Activated naive CD8-positive, alpha-beta T cell treated with anti-CD3 and anti-CD28 coated beads for 36 hours (primary cell): ENCODE measurements at regions not wholly inside any gene's neighbourhood (a gene's known extent, or its start where the extent isn't known, plus 50 kb on each side); places are given as distances from the start of the nearest gene placed in this dataset.

ENCODE experiments used
- DNase-seq: peaks from one replicate; pipeline ENCODE4 v3.0.0; 2021
- H3K27ac Mint-ChIP-seq: one replicate; pipeline ENCODE4 v1.8.0; 2022; ENCODE audit warnings: mild to moderate bottlenecking, moderate library complexity, mixed read lengths
- H3K27me3 Mint-ChIP-seq: one replicate; pipeline ENCODE4 v1.8.0; 2022; ENCODE audit warnings: mild to moderate bottlenecking, mixed read lengths
- H3K36me3 Mint-ChIP-seq: one replicate; pipeline ENCODE4 v1.8.0; 2021; ENCODE audit warnings: mild to moderate bottlenecking, mixed read lengths
- H3K4me1 Mint-ChIP-seq: one replicate; pipeline ENCODE4 v1.8.0; 2021; ENCODE audit warnings: mixed read lengths
- H3K4me3 Mint-ChIP-seq: one replicate; pipeline ENCODE4 v1.8.0; 2022; ENCODE audit warnings: mild to moderate bottlenecking, moderate library complexity, mixed read lengths
- H3K9me3 Mint-ChIP-seq: one replicate; pipeline ENCODE4 v1.8.0; 2022; ENCODE audit warnings: mixed read lengths

DNA sequence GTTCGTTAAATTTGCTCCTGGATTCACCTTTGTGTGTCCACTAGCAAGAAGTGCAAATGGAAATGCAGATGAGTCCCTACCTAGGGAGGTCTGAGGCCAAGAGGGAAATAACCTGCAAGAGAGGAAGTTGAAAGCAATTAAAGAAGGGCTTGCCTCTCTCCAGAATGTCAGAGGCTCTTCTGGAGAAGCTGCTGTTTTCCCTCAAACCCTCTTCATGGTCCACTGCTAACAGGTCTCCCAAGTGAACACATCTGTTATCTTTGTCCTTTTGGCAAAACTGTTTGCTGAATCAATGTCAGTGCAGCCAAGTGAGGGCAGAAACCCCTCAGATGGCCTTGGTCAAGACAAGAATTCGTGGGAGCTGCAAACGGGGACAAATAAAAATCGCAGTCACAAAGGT, 177.3 kb upstream of the PLXNA2 start:
- DNase-seq, result no peak
- Mint-ChIP-seq H3K4me1 (peaks cover 2% of the 10 kb centered on the region), H3K4me3 (no peak overlapping the region), H3K27me3 (peaks cover 6% of the 10 kb centered on the region), H3K36me3 (no peaks in the 10 kb centered on the region), H3K9me3 (no peaks in the 10 kb centered on the region), H3K27ac (no peak overlapping the region)

- DNase-seq, result no peak
- H3K4me3 Mint-ChIP-seq, result no peak overlapping the region
- H3K27me3 Mint-ChIP-seq, result peaks cover 4% of the 10 kb centered on the region
- H3K4me1 Mint-ChIP-seq, result peaks cover 2% of the 10 kb centered on the region
- no peak overlapping the region for H3K27ac Mint-ChIP-seq
- no peaks in the 10 kb centered on the region for H3K9me3 Mint-ChIP-seq
- H3K36me3 Mint-ChIP-seq, result no peaks in the 10 kb centered on the region
These were observed 179.3 kb upstream of the PLXNA2 start for GRCh38 chr1:208423526-208423925.

GRCh38 chr1:208425096-208425495, 180.9 kb upstream of the PLXNA2 start:
- H3K9me3 Mint-ChIP-seq, result no peaks in the 10 kb centered on the region
- no peaks in the 10 kb centered on the region for H3K36me3 Mint-ChIP-seq
- DNase-seq, result no peak
- H3K27ac Mint-ChIP-seq, result no peak overlapping the region
- H3K4me1 Mint-ChIP-seq, result no peaks in the 10 kb centered on the region
- H3K4me3 Mint-ChIP-seq, result no peak overlapping the region
- peaks cover 4% of the 10 kb centered on the region for H3K27me3 Mint-ChIP-seq

DNA sequence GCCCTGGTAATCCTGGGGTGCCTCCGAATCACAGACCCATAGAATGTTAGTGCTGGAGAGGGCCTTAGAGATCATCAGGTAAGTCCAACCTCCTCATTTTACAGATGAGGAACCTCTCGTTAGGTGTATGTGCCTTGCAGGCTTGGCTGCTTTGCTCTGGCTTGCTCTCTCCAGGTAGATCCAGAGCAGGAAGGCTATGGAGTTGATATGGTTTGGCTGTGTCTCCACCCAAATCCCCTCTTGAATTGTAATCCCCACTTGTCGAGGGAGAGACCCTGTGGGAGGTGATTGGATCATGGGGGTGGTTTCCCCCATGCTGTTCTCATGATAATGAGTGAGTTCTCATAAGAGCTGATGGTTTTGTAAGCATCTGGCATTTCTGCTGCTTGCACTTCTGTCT, 186.0 kb upstream of the PLXNA2 start:
- Mint-ChIP-seq H3K36me3 (no peaks in the 10 kb centered on the region), H3K4me3 (no peak overlapping the region), H3K4me1 (no peaks in the 10 kb centered on the region), H3K27ac (no peak overlapping the region), H3K9me3 (no peaks in the 10 kb centered on the region), H3K27me3 (no peaks in the 10 kb centered on the region)
- DNase-seq, result no peak

- Mint-ChIP-seq H3K4me1 (no peaks in the 10 kb centered on the region), H3K4me3 (no peak overlapping the region), H3K27me3 (no peaks in the 10 kb centered on the region), H3K36me3 (no peaks in the 10 kb centered on the region), H3K27ac (no peak overlapping the region), H3K9me3 (no peaks in the 10 kb centered on the region)
- DNase-seq, result no peak
These were observed 187.5 kb upstream of the PLXNA2 start for GRCh38 chr1:208431721-208432120.

DNA sequence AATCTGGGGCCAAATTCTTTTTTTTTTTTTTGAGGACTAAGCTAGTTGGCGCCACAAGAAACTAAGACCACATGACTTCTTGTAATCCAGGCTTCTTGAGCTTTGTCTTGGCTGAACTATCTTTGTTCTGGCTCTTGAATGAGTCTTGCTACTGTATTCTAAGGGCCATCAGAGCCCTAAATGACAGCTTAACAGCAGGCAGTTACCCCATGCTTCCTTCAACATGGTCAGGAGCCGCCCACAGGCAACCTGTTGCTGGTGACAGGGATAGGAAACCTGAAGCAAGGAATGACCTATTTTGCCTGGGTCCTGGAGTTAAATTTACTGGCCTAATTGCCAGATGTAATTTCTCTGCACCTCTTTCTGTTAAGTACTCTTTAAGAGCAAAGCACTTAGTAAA, 188.2 kb upstream of the PLXNA2 start:
- H3K27me3 Mint-ChIP-seq, result no peaks in the 10 kb centered on the region
- no peak overlapping the region for H3K4me3 Mint-ChIP-seq
- no peaks in the 10 kb centered on the region for H3K4me1 Mint-ChIP-seq
- no peak overlapping the region for H3K27ac Mint-ChIP-seq
- DNase-seq, result no peak
- no peaks in the 10 kb centered on the region for H3K36me3 Mint-ChIP-seq
- H3K9me3 Mint-ChIP-seq, result no peaks in the 10 kb centered on the region

- Mint-ChIP-seq H3K9me3 (no peaks in the 10 kb centered on the region), H3K4me1 (no peaks in the 10 kb centered on the region), H3K27me3 (no peaks in the 10 kb centered on the region), H3K4me3 (no peak overlapping the region), H3K27ac (no peak overlapping the region), H3K36me3 (no peaks in the 10 kb centered on the region)
- no peak for DNase-seq
These were observed 188.9 kb upstream of the PLXNA2 start for GRCh38 chr1:208433086-208433485.

- no peaks in the 10 kb centered on the region for H3K4me1 Mint-ChIP-seq
- H3K4me3 Mint-ChIP-seq, result no peak overlapping the region
- H3K27ac Mint-ChIP-seq, result no peak overlapping the region
- peaks cover under 1% of the 10 kb centered on the region for H3K27me3 Mint-ChIP-seq
- H3K36me3 Mint-ChIP-seq, result no peaks in the 10 kb centered on the region
- no peak for DNase-seq
- no peaks in the 10 kb centered on the region for H3K9me3 Mint-ChIP-seq
These were observed 189.8 kb upstream of the PLXNA2 start for GRCh38 chr1:208433971-208434370.

DNA sequence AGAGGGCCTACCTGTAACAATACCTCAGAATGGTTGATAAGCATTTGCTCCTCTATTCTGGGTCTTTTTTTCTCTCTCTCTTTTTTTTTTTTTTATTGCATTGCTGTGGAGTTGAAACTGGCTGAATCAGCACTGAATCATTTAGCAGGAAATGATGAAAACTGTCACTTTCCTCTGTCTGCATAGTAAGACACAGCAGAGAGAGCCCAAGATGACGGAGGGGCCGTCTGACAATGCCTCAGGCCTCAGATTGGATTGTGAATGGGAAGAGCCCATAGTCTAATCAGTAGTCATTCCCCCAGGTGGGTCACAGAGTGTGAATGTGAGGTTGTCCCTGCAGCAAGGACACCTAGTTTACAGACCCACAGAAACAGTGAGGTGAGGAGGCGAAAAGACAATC, 193.2 kb upstream of the PLXNA2 start:
- H3K27ac Mint-ChIP-seq, result no peak overlapping the region
- H3K4me3 Mint-ChIP-seq, result no peak overlapping the region
- H3K36me3 Mint-ChIP-seq, result no peaks in the 10 kb centered on the region
- H3K4me1 Mint-ChIP-seq, result no peaks in the 10 kb centered on the region
- peaks cover 12% of the 10 kb centered on the region for H3K9me3 Mint-ChIP-seq
- H3K27me3 Mint-ChIP-seq, result peaks cover 4% of the 10 kb centered on the region
- no peak for DNase-seq

- H3K9me3 Mint-ChIP-seq, result peaks cover 17% of the 10 kb centered on the region
- no peaks in the 10 kb centered on the region for H3K36me3 Mint-ChIP-seq
- peaks cover 4% of the 10 kb centered on the region for H3K27me3 Mint-ChIP-seq
- H3K27ac Mint-ChIP-seq, result no peak overlapping the region
- H3K4me1 Mint-ChIP-seq, result no peaks in the 10 kb centered on the region
- DNase-seq, result no peak
- no peak overlapping the region for H3K4me3 Mint-ChIP-seq
These were observed 194.0 kb upstream of the PLXNA2 start for GRCh38 chr1:208438112-208438699.

- no peak overlapping the region for H3K4me3 Mint-ChIP-seq
- no peaks in the 10 kb centered on the region for H3K36me3 Mint-ChIP-seq
- no peaks in the 10 kb centered on the region for H3K4me1 Mint-ChIP-seq
- H3K27me3 Mint-ChIP-seq, result peaks cover 35% of the 10 kb centered on the region
- no peak for DNase-seq
- no peak overlapping the region for H3K27ac Mint-ChIP-seq
- H3K9me3 Mint-ChIP-seq, result peaks cover 24% of the 10 kb centered on the region
These were observed 201.6 kb upstream of the PLXNA2 start for GRCh38 chr1:208445758-208446203.

GRCh38 chr1:208446271-208446691, 202.1 kb upstream of the PLXNA2 start:
- H3K27ac Mint-ChIP-seq, result no peak overlapping the region
- no peaks in the 10 kb centered on the region for H3K4me1 Mint-ChIP-seq
- H3K27me3 Mint-ChIP-seq, result peaks cover 36% of the 10 kb centered on the region
- no peak for DNase-seq
- no peaks in the 10 kb centered on the region for H3K36me3 Mint-ChIP-seq
- H3K9me3 Mint-ChIP-seq, result peaks cover 19% of the 10 kb centered on the region
- H3K4me3 Mint-ChIP-seq, result no peak overlapping the region

DNA sequence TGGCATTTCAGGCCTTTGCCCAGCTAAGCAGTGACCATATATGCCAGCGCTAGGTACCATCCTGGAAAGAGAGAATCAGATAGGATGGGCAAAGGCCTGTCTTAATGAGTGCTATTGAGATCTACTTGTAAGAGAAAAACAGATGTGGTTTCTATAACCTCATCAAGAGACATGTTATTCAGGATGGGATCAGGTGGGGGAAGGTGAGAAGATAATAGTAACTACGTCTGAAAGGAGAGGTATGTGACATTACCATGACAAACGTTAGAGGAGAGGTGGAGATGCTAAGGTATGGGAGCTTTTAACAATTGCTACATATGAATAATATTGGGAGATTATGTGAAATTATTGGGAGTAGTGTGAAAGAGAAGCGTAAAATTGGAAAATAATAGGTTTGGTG, 204.2 kb upstream of the PLXNA2 start:
- Mint-ChIP-seq H3K27me3 (peaks cover 40% of the 10 kb centered on the region), H3K4me1 (no peaks in the 10 kb centered on the region), H3K9me3 (peaks cover 9% of the 10 kb centered on the region), H3K36me3 (no peaks in the 10 kb centered on the region), H3K27ac (no peak overlapping the region), H3K4me3 (no peak overlapping the region)
- no peak for DNase-seq

- DNase-seq, result no peak
- peaks cover 40% of the 10 kb centered on the region for H3K27me3 Mint-ChIP-seq
- H3K9me3 Mint-ChIP-seq, result no peaks in the 10 kb centered on the region
- no peak overlapping the region for H3K4me3 Mint-ChIP-seq
- no peak overlapping the region for H3K27ac Mint-ChIP-seq
- H3K36me3 Mint-ChIP-seq, result no peaks in the 10 kb centered on the region
- no peaks in the 10 kb centered on the region for H3K4me1 Mint-ChIP-seq
These were observed 205.8 kb upstream of the PLXNA2 start for GRCh38 chr1:208449951-208450350.

DNA sequence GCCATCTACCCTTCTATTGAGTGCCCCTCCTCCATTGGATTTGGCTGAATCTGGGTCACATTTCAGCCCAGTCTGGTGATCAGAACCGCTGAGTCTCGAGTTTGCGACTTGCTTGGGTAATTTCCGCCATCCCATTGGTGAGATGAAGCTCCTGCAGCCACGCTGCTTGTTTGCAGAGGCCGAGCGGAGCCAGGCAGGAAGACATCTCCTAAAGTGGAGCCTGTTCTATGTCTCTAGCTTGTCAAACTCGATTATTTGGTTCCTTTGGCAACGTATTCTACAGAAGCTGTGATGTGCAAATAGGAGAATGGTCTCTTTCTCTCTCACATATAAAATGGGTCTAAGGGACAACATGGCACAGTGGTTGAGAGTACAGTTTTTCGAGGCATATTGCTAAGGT, 206.8 kb upstream of the PLXNA2 start:
- Mint-ChIP-seq H3K4me1 (no peaks in the 10 kb centered on the region), H3K9me3 (no peaks in the 10 kb centered on the region), H3K4me3 (no peak overlapping the region), H3K27me3 (peaks cover 41% of the 10 kb centered on the region), H3K27ac (no peak overlapping the region), H3K36me3 (no peaks in the 10 kb centered on the region)
- no peak for DNase-seq

- Mint-ChIP-seq H3K36me3 (no peaks in the 10 kb centered on the region), H3K27ac (no peak overlapping the region), H3K27me3 (peaks cover 15% of the 10 kb centered on the region), H3K4me3 (no peak overlapping the region), H3K4me1 (no peaks in the 10 kb centered on the region), H3K9me3 (peaks cover 2% of the 10 kb centered on the region)
- DNase-seq, result no peak
These were observed 211.6 kb upstream of the PLXNA2 start for GRCh38 chr1:208455821-208456220.
